ENCODE measurements at regions not wholly inside any gene's neighbourhood (a gene's known extent, or its start where the extent isn't known, plus 50 kb on each side); places are given as distances from the start of the nearest gene placed in this dataset.

- no peak for TF ChIP-seq CTCF (IDR thresholded peaks at IDR 0.05)
Measured at GRCh38 chr12:77349689-77350370, 284.5 kb upstream of the E2F7 start.

- TF ChIP-seq CTCF (IDR thresholded peaks at IDR 0.05): no peak
Measured at GRCh38 chr12:77347017-77347416, 281.6 kb upstream of the E2F7 start.

DNA sequence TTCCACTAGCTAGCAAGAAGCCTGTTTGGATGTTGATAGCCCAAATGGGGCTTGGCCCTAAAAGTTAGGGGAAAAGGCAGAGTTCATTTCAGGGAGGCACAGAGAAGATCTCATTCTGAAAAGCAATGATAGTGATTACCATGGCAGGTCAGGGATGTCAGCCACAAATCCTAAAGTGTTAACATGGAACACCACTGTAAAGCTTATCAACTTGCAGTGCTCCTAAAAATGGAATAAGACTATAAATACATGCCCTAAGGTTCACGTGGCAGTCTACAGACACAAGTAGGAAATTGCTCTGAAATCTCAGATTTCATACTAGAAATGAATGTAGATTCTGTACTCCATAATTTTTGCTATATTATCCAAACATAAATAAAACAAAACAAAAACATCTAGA, 280.0 kb upstream of the E2F7 start:
- TF ChIP-seq CTCF (IDR thresholded peaks at IDR 0.05): no peak

GRCh38 chr12:77344651-77345050, 279.3 kb upstream of the E2F7 start:
- no peak for TF ChIP-seq CTCF (IDR thresholded peaks at IDR 0.05)

- TF ChIP-seq CTCF (IDR thresholded peaks at IDR 0.05): no peak
Measured at GRCh38 chr12:77343291-77343690, 277.9 kb upstream of the E2F7 start.

DNA sequence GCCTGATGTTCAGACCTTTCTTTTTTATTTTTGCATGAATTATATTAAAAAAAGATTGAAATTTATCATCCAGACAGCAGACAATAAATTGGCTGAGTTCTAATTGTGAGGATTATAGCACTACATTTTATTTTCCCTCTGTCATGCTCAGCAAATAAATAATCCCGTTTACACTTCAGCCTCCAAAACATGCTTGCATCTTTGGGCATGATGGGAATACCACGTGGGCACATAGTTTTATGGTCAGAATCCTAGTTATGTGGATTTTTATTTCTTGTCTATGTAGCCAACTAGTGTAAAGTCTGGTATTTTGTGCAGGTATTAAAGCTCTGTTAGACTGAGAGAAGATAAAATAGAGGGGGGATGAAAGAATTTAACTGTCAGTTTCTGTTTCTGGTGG, 276.9 kb upstream of the E2F7 start:
- TF ChIP-seq CTCF (IDR thresholded peaks at IDR 0.05): no peak

GRCh38 chr12:77339610-77340009, 274.2 kb upstream of the E2F7 start:
- TF ChIP-seq CTCF (IDR thresholded peaks at IDR 0.05): no peak

DNA sequence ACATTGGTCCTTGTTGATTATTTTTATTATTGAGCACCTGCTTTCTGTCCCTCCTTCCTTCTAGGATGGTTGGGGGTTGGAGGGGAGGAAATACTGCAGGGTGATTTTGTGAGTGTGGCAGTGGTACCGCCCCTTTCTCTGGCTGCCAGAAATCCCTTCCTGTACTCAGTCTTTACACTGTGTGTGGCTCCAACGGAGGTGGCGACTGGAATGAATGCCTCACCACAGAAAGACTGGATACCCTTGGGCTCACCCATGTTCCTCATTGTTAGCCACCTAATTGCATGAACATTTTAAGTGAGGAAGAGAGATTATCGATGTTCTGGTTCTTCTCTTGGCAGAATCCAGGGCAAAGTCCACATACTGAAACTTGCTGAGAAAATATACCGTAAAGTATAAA, 272.0 kb upstream of the E2F7 start:
- TF ChIP-seq CTCF (IDR thresholded peaks at IDR 0.05): no peak

Measured in LNCAP (cell line).